SK-N-DZ (cell line): ENCODE measurements at regions not wholly inside any gene's neighbourhood (a gene's known extent, or its start where the extent isn't known, plus 50 kb on each side); places are given as distances from the start of the nearest gene placed in this dataset.
"Not testable (repeated sequence)": the region's sequence is repeated elsewhere in the genome, so short reads cannot be mapped to it uniquely, and the experiment has no call there.

Experiments used
- DNase-seq: peaks from one replicate; pipeline ENCODE4 v3.0.0-alpha.2; 2015; ENCODE audit warnings: low spot score

GRCh38 chr12:94816746-94817145 is 166.4 kb upstream of the TMCC3 start:
- not testable (repeated sequence) for DNase-seq

DNA sequence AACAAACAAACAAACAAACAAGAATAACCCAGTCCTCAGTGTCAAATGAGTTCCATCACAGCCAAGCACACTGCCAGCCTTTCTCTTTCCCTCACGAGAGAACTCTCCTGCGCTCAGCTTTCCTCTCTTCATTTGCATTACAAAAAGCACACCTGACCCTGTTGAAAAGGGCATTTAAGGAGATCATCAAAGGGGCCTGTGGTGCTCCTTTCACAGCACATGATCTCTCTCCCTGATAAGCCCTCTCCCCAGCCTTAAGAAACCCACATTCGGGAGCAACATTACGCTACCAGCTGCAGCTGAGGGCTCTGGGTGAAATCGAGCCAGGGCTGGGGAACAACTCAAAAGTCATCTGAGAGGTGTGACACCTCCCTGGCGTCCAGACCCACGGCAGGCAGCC is 165.6 kb upstream of the TMCC3 start:
- DNase-seq: peak; percentile 25

DNA sequence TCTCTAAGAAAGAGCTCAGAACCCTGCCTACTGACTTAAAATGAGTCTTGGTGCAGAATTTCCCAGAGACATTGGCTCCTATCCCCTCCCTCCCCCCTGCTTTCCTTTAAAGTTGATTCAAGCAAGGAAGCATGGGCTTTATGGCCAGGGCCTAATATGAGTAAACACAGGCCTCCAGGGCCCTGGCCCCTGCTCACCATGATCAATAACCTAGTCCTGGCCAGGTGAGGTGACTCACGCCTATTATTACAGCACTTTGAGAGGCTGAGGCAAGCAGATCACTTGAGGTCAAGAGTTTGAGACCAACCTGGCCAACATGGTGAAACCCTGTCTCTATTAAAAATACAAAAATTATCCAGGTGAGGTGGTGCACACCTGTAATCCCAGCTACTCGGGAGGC is 165.1 kb upstream of the TMCC3 start:
- DNase-seq: no peak

- DNase-seq: no peak
Observed at GRCh38 chr12:94813314-94813713, 163.0 kb upstream of the TMCC3 start.

- DNase-seq: no peak
Observed at GRCh38 chr12:94812345-94812744, 162.0 kb upstream of the TMCC3 start.

GRCh38 chr12:94811611-94812010 is 161.3 kb upstream of the TMCC3 start:
- no peak for DNase-seq

DNA sequence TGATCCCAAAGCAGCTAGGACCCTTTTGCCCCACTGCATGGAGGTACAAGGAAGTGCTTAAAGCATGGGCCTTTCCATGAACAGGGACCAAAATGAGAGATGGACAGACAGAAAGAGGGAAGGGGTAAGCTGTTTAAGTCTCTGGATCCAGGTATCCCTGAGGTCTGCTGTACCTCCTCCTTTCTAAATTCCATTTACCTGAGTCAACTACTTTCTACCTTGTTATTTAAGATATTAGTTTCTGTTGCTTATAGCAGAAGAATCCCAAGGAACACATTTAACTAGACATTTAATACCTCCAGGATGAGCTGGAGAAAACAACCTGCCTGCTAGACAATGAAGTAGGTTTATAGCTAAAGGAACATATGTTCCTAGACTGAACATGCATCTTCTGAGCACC is 157.6 kb upstream of the TMCC3 start:
- DNase-seq: no peak

DNA sequence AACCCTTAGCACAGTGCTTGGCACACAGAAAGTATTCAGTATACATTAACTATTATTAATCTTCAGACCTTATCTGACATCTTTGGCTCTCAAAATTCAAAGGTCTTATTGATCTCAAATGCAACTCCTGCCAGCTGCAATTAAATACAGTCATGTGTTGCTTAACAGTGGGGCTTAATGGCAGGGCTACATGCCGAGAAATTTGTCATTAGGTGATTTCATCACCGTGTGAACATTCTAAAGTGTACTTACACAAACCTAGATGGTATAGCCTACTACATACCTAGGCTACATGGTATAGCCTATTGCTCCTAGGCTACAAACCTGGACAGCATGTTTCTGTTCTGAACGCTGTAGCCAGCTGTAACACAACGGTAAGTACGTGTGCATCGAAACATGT is 156.3 kb upstream of the TMCC3 start:
- DNase-seq: no peak

DNA sequence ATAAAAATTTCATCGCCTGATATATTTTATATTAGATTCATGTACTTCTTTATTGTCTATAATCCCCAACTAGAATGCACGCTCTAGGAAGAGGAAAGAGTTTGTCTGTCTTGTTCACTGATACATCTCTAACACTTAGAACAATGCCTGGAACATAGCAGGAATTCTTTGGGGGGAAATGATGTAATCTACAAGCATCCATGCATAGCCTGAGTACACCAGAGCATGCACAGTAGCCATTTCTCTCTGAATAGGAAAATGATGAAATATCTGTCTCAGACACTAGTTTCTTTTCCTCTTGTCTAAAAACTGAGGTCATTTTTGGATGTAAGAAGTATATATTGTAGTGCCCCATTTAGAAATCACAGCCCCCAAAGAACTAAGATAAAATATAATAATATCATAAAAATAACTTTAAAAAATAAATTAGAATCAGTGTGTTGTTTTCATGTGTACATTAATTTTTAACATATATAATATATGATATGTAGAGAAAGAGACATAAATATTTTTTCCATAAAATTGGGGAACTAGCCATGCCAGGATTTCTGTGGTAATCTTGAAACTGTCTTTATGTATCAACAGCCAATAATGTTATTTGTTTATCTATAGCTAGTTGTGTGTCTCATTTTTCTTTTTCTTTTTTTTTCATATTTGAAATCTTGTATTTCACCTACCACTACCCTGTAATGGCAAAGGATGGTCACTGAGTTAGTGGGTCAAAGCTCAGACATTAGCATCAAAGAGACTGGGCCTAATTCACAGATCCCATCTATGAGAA is 155.6 kb upstream of the TMCC3 start:
- no peak for DNase-seq

DNA sequence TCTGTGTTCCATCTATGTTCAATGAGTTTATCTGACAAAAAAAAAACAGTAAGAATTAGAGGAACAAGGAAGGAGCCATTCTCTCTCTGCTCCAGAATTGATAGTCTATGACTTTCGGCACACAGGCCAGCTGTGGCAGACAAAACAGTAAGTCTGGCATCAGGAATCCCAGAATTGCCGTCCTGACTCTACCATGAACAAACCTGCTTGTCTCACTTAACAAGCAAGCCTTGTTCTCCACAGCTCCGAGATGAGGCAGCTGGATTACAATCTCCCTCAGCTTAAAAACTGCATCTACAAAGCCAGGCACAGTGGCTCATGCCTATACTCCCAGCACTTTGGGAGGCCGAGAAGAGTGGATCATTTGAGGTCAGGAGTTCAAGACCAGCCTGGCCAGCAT is 153.6 kb upstream of the TMCC3 start:
- DNase-seq: no peak

GRCh38 chr12:94802796-94803195 is 152.4 kb upstream of the TMCC3 start:
- no peak for DNase-seq

DNA sequence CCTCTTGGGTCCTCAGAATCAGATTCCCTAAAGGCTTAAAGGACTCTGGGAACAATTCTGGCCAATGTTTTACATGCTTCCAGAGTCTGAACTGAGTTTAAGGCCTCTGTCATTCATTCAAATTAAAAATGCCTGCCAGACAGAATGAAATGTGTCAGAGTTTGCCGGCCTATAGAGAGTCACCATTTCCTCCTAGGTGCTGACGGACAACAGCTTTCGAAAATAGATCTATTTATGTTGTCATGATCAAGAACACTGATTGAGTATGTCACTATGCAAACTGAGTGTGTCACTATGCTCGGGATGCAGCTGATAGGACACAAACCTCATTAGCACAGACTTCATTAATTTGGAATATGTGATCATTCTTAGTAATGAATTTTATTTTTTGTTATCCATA is 151.4 kb upstream of the TMCC3 start:
- DNase-seq: no peak

DNA sequence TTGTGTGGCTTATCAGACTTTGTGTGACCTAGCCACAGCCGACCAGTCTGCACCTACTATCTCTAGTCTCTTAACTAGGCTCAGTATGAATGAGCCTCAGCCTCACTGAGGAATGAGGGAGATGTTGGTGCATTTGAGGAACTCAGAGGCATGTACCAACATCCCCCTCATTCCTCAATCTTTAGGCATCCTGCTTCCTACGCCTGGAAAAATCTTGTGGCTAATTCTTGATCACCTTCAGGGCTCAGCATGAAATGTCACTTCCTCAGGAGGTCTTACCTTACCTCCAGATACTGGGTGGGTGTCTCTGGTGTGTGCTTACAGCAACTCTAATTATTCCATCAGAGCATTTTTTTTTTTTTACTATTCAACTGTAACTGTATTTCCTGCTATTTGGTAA is 148.8 kb upstream of the TMCC3 start:
- DNase-seq: no peak

GRCh38 chr12:94798113-94798512 is 147.8 kb upstream of the TMCC3 start:
- no peak for DNase-seq

DNA sequence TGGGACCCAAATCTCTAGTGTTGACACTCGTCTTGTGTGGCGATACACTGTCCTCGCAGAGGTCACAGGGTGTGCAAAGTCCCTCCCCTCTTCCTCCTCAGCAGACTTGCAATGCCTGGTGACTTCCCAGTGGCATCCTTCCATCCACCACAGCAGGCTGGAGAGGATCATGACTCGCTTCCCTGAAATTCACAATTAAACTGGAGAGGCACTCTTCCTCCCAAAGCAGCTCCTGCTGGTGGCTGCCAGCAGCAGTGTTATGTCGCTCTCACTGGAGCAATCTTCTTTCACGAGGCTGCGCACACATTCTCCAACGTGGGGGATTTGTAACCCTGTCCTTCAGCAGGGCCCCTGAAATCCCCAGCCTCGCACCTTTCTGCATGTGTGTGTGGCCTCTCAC is 145.2 kb upstream of the TMCC3 start:
- DNase-seq: no peak

GRCh38 chr12:94795044-94795443 is 144.7 kb upstream of the TMCC3 start:
- no peak for DNase-seq

DNA sequence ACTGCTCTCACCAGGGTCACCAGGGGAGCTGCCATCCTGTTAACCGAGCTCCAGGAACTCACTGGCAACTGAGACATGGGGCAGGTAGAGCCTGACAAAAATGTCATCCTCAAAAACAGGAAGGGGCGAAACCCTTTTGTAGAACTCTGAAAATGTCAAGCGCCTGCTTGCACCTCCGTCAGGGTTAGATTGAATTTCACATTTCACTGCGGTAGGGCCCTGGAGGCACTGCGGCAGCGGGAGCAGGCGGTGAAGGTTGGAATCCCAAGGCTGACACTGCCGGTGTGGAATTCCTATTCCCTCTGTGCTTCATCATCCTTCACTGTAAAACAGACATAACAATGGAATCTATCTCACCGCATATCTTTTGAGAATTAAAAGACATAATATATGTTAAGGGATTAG is 142.8 kb upstream of the TMCC3 start:
- no peak for DNase-seq

DNA sequence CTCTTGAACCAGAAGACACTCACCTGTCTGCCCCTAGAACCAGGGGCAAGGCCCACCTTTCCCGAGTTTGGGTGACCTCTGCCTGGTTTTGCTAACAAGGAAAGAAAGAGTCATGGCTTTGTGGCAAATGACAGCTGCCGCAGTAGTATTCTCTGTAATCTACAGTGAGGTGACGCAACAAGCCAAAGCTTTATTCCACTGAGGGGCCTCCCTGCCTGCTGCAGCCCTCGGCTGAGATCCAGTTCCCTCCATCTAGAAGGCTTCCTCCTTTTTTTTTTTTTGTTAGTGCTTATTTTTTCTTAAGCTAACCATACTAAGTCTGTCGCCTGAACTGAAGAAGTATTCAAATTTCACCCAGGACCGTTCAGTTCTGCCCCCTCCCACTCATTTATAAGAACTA is 142.3 kb upstream of the TMCC3 start:
- DNase-seq: no peak

DNA sequence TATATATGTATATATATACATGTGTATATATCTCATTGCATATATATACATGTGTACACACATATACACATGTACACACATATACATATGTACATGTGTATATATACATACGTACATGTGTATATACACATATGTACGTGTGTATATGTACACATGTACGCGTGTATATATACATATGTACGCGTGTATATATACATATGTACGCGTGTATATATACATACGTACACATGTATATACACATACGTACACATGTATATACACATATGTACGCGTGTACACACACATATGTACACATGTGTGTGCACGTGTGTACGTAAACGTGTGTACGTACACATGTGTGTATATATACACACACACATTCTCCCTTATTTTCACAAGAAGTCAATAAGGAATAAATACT is 141.6 kb upstream of the TMCC3 start:
- no peak for DNase-seq

GRCh38 chr12:94790825-94791224 is 140.5 kb upstream of the TMCC3 start:
- no peak for DNase-seq

- no peak for DNase-seq
Observed at GRCh38 chr12:94790370-94790769, 140.0 kb upstream of the TMCC3 start.

DNA sequence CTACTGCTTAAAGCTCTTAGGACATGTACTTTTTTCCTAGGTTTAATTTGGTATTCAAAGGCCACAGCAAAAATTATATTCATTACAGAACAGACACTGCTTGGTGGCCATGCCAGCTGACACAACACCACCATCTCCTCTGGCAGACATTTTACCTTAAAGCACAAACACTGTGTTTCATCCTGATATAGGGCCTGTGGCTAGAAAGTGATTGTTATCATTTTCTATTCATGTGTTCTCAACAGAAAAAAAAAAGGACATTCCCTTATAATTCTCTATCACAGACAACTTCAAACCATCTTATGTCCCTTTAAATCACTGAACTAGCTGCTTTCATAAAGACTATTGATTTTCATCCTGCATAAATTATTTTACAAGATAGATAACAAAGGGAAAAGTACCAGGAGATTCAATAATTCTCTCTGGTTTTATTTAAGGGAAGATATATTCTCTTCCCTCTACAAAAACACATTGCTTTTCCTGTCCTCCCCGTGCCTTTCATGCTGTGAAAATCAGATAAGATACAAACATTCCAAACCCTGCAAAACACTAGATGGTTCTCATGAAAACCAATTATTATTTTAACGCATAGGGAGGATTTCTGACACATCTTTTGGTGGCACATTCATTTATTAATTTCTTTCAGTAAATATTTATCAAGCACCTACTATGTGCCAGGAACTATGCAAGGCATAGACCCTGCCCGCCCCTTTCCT is 139.3 kb upstream of the TMCC3 start:
- DNase-seq: no peak

GRCh38 chr12:94788298-94788697 is 137.9 kb upstream of the TMCC3 start:
- DNase-seq: no peak
